ENCODE measurements at regions not wholly inside any gene's neighbourhood (a gene's known extent, or its start where the extent isn't known, plus 50 kb on each side); places are given as distances from the start of the nearest gene placed in this dataset.

DNA sequence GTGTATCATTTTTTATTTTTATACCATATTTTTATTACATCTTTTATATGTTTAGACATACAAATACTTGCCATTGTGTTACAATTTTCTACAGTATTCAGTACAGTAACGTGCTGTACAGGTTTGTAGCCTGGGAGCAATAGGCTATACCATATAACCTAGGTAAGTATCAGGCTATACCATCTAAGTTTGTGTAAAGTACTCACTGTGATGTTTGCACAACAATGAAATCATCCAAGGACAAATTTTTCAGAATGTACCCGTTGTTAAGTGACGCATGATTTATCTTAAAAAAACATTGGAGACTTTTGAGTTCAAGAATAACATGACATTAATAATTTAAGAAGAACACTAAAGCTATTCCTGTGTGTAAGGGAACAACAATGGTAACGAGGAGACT is 96.0 kb upstream of the LEF1 start:
- no peak overlapping the region for H3K4me3 ChIP-seq (ENCODE audit: low read length)
- TF ChIP-seq, protein P1, sequence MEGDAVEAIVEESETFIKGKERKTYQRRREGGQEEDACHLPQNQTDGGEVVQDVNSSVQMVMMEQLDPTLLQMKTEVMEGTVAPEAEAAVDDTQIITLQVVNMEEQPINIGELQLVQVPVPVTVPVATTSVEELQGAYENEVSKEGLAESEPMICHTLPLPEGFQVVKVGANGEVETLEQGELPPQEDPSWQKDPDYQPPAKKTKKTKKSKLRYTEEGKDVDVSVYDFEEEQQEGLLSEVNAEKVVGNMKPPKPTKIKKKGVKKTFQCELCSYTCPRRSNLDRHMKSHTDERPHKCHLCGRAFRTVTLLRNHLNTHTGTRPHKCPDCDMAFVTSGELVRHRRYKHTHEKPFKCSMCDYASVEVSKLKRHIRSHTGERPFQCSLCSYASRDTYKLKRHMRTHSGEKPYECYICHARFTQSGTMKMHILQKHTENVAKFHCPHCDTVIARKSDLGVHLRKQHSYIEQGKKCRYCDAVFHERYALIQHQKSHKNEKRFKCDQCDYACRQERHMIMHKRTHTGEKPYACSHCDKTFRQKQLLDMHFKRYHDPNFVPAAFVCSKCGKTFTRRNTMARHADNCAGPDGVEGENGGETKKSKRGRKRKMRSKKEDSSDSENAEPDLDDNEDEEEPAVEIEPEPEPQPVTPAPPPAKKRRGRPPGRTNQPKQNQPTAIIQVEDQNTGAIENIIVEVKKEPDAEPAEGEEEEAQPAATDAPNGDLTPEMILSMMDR (conservative IDR thresholded peaks at IDR 0.05; ENCODE audit: low read depth, low read length), result no peak
- DNase-seq (ENCODE audit: low read depth), result no peak

DNA sequence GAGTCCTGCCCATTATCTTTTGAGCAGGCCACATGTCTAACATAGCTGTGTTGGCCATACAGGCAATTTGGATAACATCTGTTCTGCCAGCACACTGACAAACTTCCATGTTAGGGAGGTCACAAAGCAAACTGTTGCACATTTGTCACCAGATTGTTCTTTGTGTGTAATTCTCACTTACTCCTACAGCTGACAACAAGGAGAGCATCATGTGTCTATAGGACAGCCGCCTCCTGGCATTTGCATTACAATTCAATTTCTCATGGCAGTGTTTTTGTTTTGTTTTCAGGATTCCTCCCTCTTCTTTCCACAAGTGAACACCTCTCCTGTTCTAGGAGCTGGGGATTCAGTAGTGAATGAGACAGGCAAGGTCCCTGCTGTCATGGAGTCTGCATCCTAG is 94.3 kb upstream of the LEF1 start:
- no peak for DNase-seq (ENCODE audit: low read depth)
- no peak overlapping the region for H3K4me3 ChIP-seq (ENCODE audit: low read length)
- TF ChIP-seq, protein P1 (conservative IDR thresholded peaks at IDR 0.05; ENCODE audit: low read depth, low read length), result no peak

DNA sequence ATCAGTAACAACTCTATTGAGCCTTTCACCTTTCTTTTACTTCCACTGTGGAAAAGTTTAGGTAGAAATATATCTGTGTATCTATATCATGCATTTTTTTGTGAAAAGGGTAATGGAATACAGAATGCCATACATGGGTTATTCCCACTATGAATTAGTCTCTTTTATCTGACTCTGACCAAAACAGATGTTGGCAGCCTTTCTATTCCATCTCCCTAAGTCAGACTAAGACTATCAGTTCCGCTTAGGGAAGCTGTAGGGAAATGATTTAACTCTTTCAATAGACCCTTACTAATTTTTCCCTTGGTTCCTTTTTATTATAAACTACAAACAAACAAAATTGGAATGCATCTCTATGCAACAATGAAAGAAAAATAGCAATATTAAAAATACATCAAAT is 92.3 kb upstream of the LEF1 start:
- TF ChIP-seq, protein P1 (conservative IDR thresholded peaks at IDR 0.05; ENCODE audit: low read depth, low read length), result no peak
- no peak for DNase-seq (ENCODE audit: low read depth)
- no peak overlapping the region for H3K4me3 ChIP-seq (ENCODE audit: low read length)

DNA sequence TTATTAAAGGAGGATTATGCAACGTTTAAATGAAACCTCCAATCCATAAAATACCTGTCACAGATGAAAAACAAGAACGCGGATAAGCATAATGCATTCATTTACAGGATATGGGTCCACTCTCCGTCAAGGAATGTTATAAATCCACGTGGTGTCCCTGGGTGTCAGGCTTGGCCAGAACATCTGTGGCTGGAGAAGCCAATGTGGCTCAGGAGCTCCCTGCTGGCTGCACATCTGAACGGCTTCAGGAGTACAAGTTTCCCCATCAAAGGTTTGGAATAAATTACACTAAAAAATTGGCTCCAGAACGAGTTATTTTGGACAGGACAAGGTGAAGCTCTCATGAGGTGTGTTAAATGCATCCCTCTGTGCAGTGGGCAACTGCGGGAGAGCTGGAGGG is 87.8 kb upstream of the LEF1 start:
- TF ChIP-seq, protein P1 (conservative IDR thresholded peaks at IDR 0.05; ENCODE audit: low read depth, low read length), result no peak
- H3K4me3 ChIP-seq (ENCODE audit: low read length), result no peak overlapping the region
- DNase-seq (ENCODE audit: low read depth), result no peak

DNA sequence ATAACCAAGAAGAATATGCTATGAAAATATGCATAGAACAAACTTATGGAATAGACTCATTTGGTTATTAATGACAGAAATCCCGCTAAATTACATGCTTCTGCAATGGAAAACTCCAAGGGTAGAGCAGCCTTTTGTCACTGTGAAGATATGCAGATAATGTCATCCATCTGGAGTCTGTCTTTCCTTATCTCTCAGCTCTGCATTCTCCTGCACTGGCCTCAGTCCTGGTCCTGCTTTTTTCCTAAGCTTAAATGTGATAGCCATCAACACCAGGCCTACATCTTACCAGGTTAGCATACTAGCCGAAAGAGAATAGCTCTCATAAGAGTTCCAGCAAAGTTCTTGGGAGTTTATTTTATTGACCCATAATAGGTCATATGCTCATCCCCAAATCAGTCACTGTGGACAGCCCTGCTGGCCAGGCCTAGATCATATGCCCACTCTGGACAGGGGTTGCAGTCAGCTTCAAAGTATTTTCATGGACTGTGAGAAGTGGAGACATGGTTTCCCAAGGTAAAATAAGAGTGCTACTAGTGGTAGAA is 86.5 kb upstream of the LEF1 start:
- TF ChIP-seq, protein P1 (conservative IDR thresholded peaks at IDR 0.05; ENCODE audit: low read depth, low read length), result no peak
- DNase-seq (ENCODE audit: low read depth), result no peak
- no peak overlapping the region for H3K4me3 ChIP-seq (ENCODE audit: low read length)

DNA sequence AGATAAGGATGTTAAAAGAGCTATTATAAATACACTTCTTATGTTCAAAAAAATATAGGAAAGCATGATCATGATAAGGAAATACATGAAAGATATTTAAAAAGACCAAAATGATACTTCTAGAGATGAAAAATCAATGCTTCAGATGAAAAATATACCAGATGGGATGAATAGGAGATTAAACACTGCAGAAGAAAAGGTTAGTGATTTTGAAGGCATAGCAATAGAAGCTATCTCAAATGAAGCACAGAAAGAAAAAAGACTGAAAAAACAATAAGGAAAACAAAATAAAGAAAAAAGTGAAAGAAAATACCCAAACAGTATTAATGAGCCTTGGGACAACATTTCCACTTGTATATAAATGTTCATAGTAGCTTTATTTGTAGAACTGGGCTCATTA is 80.7 kb upstream of the LEF1 start:
- TF ChIP-seq, protein P1 (conservative IDR thresholded peaks at IDR 0.05; ENCODE audit: low read depth, low read length), result no peak
- no peak for DNase-seq (ENCODE audit: low read depth)
- H3K4me3 ChIP-seq (ENCODE audit: low read length), result no peak overlapping the region

DNA sequence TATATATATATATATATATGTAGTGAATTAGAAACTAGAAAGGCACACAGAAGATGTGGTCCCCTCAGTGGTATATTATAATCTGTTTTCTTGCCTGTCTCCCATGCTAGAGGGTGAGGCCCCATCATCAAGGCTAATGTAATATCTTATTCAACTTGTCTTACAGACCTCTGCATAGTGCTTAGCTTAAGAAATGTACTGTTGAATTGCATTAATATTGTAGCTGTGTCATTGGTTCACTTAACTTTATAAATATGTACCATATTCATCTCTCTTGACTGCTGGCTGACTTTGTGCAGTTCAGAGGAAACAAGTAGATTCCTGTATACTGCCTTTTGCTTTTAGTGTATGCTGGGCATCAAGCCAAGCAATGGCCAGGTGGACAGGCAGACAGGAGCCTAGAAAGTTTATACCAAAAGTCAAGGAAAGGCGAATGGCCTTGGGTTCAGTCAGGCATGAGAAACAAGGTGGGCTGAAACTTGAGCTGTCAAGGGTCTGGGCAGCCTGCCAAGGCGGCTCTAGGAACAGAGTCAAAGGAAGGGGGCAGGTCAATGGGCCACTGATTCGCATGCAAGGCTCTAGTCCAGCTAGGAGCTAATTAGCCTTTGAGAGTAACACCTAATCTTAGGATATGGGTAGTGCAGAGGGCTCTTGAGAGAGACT is 78.8 kb upstream of the LEF1 start:
- no peak overlapping the region for H3K4me3 ChIP-seq (ENCODE audit: low read length)
- peak; percentile 76 for DNase-seq (ENCODE audit: low read depth)
- TF ChIP-seq, protein P1 (conservative IDR thresholded peaks at IDR 0.05; ENCODE audit: low read depth, low read length), result no peak
